ENCODE measurements at regions not wholly inside any gene's neighbourhood (a gene's known extent, or its start where the extent isn't known, plus 50 kb on each side); places are given as distances from the start of the nearest gene placed in this dataset.

GRCh38 chr1:19560480-19560879, 75.1 kb upstream of the CAPZB start:
- TF ChIP-seq CTCF (IDR thresholded peaks at IDR 0.05) (no peak), NFATC4 (CRISPR knock-in tag; IDR thresholded peaks at IDR 0.05) (no peak), RELA (CRISPR knock-in tag; IDR thresholded peaks at IDR 0.05; ENCODE audit: borderline replicate concordance) (no peak), FOXJ3 (CRISPR knock-in tag; IDR thresholded peaks at IDR 0.05; ENCODE audit: borderline replicate concordance) (no peak), TCF7 (CRISPR knock-in tag; IDR thresholded peaks at IDR 0.05; ENCODE audit: low read depth) (no peak), SP1 (CRISPR knock-in tag; conservative IDR thresholded peaks at IDR 0.05) (no peak), FOXP1 (CRISPR knock-in tag; IDR thresholded peaks at IDR 0.05; ENCODE audit: borderline replicate concordance) (no peak), NFE2L1 (CRISPR knock-in tag; IDR thresholded peaks at IDR 0.05) (no peak)
